Nephron progenitor cell (in vitro differentiated cells): ENCODE measurements at regions not wholly inside any gene's neighbourhood (a gene's known extent, or its start where the extent isn't known, plus 50 kb on each side); places are given as distances from the start of the nearest gene placed in this dataset.

ENCODE experiments used
- DNase-seq: peaks from one replicate; pipeline ENCODE4 v3.0.0; 2021
- H3K27ac Mint-ChIP-seq: 2 replicates; pipeline ENCODE4 v1.8.0; 2021; ENCODE audit warnings: mild to moderate bottlenecking, moderate library complexity, mixed read lengths
- H3K27me3 Mint-ChIP-seq: 2 replicates; pipeline ENCODE4 v1.8.0; 2021; ENCODE audit warnings: mild to moderate bottlenecking, low read depth, mixed read lengths; ENCODE audit not compliant: poor library complexity
- H3K36me3 Mint-ChIP-seq: 2 replicates; pipeline ENCODE4 v1.8.0; 2021; ENCODE audit warnings: low read depth, mixed read lengths
- H3K4me1 Mint-ChIP-seq: 2 replicates; pipeline ENCODE4 v1.8.0; 2021; ENCODE audit warnings: mixed read lengths
- H3K4me3 Mint-ChIP-seq: 2 replicates; pipeline ENCODE4 v1.8.0; 2021; ENCODE audit warnings: mild to moderate bottlenecking, moderate library complexity, mixed read lengths
- H3K9me3 Mint-ChIP-seq: 2 replicates; pipeline ENCODE4 v1.8.0; 2021; ENCODE audit warnings: mild to moderate bottlenecking, moderate library complexity, mixed read lengths
- TF ChIP-seq, protein P1 (sequence below): fragments of 200-600 bp; sonication (generic); IDR thresholded peaks from 2 replicates; pipeline ENCODE4 v1.5.0; 2021; ENCODE audit warnings: antibody characterized with exemption

DNA sequence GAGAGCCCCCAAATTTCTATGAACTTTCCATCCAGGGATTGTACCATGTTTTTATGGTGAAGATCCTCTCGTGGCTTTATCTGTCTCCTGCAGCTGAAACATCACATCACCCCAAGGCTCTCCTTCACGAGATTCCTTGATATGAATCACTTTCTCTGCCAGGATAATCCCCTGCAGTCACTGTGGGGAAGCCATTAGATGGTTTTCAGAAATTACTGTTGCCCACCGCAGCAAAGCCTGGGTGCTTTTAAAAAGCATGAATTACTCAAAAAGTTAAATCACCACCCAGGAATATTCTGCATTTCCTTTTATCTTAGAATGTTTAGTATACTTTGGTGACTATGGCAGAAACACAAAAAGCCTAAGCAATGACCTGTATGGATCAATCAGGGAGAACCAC is 428.4 kb upstream of the SLC14A2 start:
- Mint-ChIP-seq H3K36me3 (no peaks in the 10 kb centered on the region), H3K27ac (no peak overlapping the region)

DNA sequence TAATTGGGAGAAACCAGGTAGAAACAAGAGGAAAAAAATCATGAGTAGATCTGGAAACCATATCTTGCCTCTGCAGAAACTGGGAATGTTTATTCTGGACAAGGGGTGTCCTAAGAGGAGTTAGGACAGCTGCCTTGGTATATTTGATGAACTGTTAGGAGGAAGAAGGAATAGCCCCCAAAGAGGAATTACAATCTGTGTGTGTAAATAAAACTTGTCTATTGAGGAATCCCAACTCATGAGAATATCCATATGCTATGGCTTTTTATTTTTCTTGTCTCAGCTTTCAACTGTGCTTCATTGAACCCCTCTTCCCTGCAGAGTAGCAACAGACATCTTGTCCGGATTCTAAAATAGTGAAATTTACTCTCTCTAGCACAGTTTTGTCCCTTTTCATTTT is 423.5 kb upstream of the SLC14A2 start:
- Mint-ChIP-seq H3K36me3 (no peaks in the 10 kb centered on the region), H3K4me3 (no peak overlapping the region), H3K9me3 (no peaks in the 10 kb centered on the region), H3K4me1 (no peaks in the 10 kb centered on the region), H3K27ac (no peak overlapping the region), H3K27me3 (peaks cover 8% of the 10 kb centered on the region)
- TF ChIP-seq, protein P1, sequence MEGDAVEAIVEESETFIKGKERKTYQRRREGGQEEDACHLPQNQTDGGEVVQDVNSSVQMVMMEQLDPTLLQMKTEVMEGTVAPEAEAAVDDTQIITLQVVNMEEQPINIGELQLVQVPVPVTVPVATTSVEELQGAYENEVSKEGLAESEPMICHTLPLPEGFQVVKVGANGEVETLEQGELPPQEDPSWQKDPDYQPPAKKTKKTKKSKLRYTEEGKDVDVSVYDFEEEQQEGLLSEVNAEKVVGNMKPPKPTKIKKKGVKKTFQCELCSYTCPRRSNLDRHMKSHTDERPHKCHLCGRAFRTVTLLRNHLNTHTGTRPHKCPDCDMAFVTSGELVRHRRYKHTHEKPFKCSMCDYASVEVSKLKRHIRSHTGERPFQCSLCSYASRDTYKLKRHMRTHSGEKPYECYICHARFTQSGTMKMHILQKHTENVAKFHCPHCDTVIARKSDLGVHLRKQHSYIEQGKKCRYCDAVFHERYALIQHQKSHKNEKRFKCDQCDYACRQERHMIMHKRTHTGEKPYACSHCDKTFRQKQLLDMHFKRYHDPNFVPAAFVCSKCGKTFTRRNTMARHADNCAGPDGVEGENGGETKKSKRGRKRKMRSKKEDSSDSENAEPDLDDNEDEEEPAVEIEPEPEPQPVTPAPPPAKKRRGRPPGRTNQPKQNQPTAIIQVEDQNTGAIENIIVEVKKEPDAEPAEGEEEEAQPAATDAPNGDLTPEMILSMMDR = no peak
- DNase-seq = no peak

More for the DNA sequence above, 428.4 kb upstream of the SLC14A2 start:
- TF ChIP-seq, protein P1 = no peak
- DNase-seq = no peak
- no peak overlapping the region for H3K4me3 Mint-ChIP-seq
- peaks cover 3% of the 10 kb centered on the region for H3K27me3 Mint-ChIP-seq
- H3K4me1 Mint-ChIP-seq = no peaks in the 10 kb centered on the region
- H3K9me3 Mint-ChIP-seq = no peaks in the 10 kb centered on the region

- TF ChIP-seq, protein P1 = no peak
- Mint-ChIP-seq H3K9me3 (peaks cover 5% of the 10 kb centered on the region), H3K27ac (no peak overlapping the region), H3K27me3 (peaks cover 4% of the 10 kb centered on the region), H3K4me3 (no peak overlapping the region), H3K4me1 (peaks cover 5% of the 10 kb centered on the region), H3K36me3 (no peaks in the 10 kb centered on the region)
- no peak for DNase-seq
Observed at GRCh38 chr18:45197526-45197970, 417.7 kb upstream of the SLC14A2 start.

DNA sequence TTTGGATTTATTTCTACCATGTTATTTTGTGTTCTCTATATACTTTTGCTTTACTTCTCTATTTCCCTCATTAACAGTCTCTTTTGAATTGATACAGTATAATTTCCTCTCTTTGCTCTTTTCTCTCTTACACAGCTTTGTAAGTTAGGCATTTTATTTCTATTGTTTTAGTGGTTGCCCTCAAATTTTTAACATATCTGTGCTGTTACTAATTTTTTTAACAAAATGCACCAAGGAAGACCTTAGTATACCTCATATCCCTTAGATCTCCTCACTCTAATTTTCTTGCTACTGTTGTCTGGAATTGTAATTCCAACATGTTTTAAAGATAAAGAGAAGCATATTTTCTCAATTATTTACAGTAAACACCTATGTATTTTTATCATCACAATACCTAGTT is 416.8 kb upstream of the SLC14A2 start:
- no peak for DNase-seq
- Mint-ChIP-seq H3K27ac (no peak overlapping the region), H3K4me3 (no peak overlapping the region), H3K36me3 (no peaks in the 10 kb centered on the region), H3K4me1 (peaks cover 5% of the 10 kb centered on the region), H3K27me3 (peaks cover 4% of the 10 kb centered on the region), H3K9me3 (peaks cover 5% of the 10 kb centered on the region)
- TF ChIP-seq, protein P1 = no peak

GRCh38 chr18:45201029-45201428 is 414.2 kb upstream of the SLC14A2 start:
- Mint-ChIP-seq H3K27me3 (no peaks in the 10 kb centered on the region), H3K4me3 (no peak overlapping the region), H3K4me1 (peaks cover 15% of the 10 kb centered on the region), H3K9me3 (peaks cover 5% of the 10 kb centered on the region), H3K27ac (no peak overlapping the region), H3K36me3 (no peaks in the 10 kb centered on the region)
- TF ChIP-seq, protein P1 = no peak
- DNase-seq = no peak

DNA sequence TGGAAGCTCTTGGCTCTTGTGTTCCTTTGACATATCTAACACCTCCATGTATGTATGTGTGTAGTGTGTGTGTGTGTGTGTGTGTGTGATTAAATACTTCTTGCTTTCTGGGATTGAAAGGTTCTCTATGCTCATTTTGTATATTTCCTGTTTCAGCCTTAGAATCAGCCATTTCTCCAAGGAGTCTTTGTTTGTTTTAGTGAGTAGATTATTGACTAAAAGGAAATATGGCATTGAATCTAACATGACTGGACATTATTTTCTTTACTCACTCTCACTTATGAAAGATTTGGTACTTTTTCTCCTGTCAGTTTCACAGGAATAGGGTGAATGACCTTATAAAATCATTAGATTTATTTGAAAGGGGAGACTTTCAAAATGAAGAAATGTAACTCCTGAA is 413.8 kb upstream of the SLC14A2 start:
- Mint-ChIP-seq H3K27me3 (no peaks in the 10 kb centered on the region), H3K4me3 (no peak overlapping the region), H3K9me3 (peaks cover 5% of the 10 kb centered on the region), H3K27ac (no peak overlapping the region), H3K36me3 (no peaks in the 10 kb centered on the region), H3K4me1 (peaks cover 15% of the 10 kb centered on the region)
- DNase-seq = no peak
- TF ChIP-seq, protein P1 = no peak
